PC-3 (cell line): ENCODE measurements at regions not wholly inside any gene's neighbourhood (a gene's known extent, or its start where the extent isn't known, plus 50 kb on each side); places are given as distances from the start of the nearest gene placed in this dataset.

Experiments
- ATAC-seq: fragments of 200-7000 bp; cut with Tn5 transposase; 2 replicates; pipeline ENCODE4 v1.9.1; 2020; ENCODE audit warnings: mild to moderate bottlenecking, moderate library complexity
- BruUV-seq: library from RNA; stranded (reverse); fragments of 400-500 nt; replicated peaks from 2 replicates; lab custom pipeline; 2021; lab: Mats Ljungman, UMichigan
- CTCF ChIA-PET: fragments of 300-600 bp; sonication (Branson Sonifier 250); formaldehyde crosslinking; loops from one replicate; lab custom pipeline; 2022; ENCODE audit warnings: antibody characterized with exemption; lab: Charles Lee
- POLR2A ChIA-PET: fragments of 300-600 bp; sonication (Branson Sonifier 250); formaldehyde crosslinking; loops from one replicate; lab custom pipeline; 2022; ENCODE audit warnings: antibody characterized with exemption; ENCODE audit not compliant: unreplicated experiment; lab: Charles Lee
- DNase-seq: peaks from one replicate; pipeline ENCODE4 v3.0.0-alpha.2; 2015
- H2AFZ ChIP-seq: fragments of 300-600 bp; sonication (generic); 2 replicates; pipeline ENCODE4 v1.6.0; 2016; ENCODE audit warnings: antibody characterized with exemption, low read length
- H3F3A ChIP-seq: fragments of 300-600 bp; sonication (generic); one replicate; pipeline ENCODE4 v1.6.0; 2017; ENCODE audit warnings: antibody characterized with exemption, low read length, control low read depth, mild to moderate bottlenecking; ENCODE audit not compliant: unreplicated experiment
- H3K27ac ChIP-seq: fragments of 300-600 bp; sonication (generic); 2 replicates; pipeline ENCODE4 v1.5.1; 2016; ENCODE audit warnings: mild to moderate bottlenecking, low read length
- H3K27me3 ChIP-seq: fragments of 300-600 bp; sonication (generic); 2 replicates; pipeline ENCODE4 v1.6.1; 2016; ENCODE audit warnings: low read length, mixed read lengths
- H3K36me3 ChIP-seq: fragments of 300-600 bp; sonication (generic); 2 replicates; pipeline ENCODE4 v1.6.1; 2016; ENCODE audit warnings: low read depth, mixed run types, low read length, mixed read lengths
- H3K4me1 ChIP-seq: fragments of 300-600 bp; sonication (generic); 2 replicates; pipeline ENCODE4 v1.5.1; 2016; ENCODE audit warnings: low read length; ENCODE audit not compliant: insufficient read depth
- H3K4me2 ChIP-seq: fragments of 300-600 bp; sonication (generic); 2 replicates; pipeline ENCODE4 v1.6.0; 2016; ENCODE audit warnings: low read length
- H3K4me3 ChIP-seq: fragments of 300-600 bp; sonication (generic); 2 replicates; pipeline ENCODE4 v1.5.1; 2016; ENCODE audit warnings: mild to moderate bottlenecking, low read length, mixed read lengths
- H3K79me2 ChIP-seq: fragments of 300-600 bp; sonication (generic); 2 replicates; pipeline ENCODE4 v1.6.1; 2017; ENCODE audit warnings: low read length, mixed read lengths
- H3K9ac ChIP-seq: fragments of 300-600 bp; sonication (generic); 2 replicates; pipeline ENCODE4 v1.6.0; 2016; ENCODE audit warnings: mild to moderate bottlenecking, low read length
- H3K9me2 ChIP-seq: fragments of 300-600 bp; sonication (generic); replicated peaks from 2 replicates; pipeline ENCODE4 v1.6.1; 2016; ENCODE audit warnings: mixed run types, low read length, mixed read lengths
- H3K9me3 ChIP-seq: fragments of 300-600 bp; sonication (generic); 2 replicates; pipeline ENCODE4 v1.6.1; 2016; ENCODE audit warnings: low read length, mixed read lengths
- H4K20me1 ChIP-seq: fragments of 300-600 bp; sonication (generic); 2 replicates; pipeline ENCODE4 v1.6.1; 2016; ENCODE audit warnings: low read length, mixed read lengths
- EZH2 ChIP-seq: fragments of 300-600 bp; sonication (generic); IDR thresholded peaks from one replicate; pipeline ENCODE4 v1.6.1; 2017; ENCODE audit warnings: antibody characterized with exemption, mild to moderate bottlenecking, low read length; ENCODE audit not compliant: unreplicated experiment
- EZH2phosphoT487 ChIP-seq: fragments of 300-600 bp; sonication (generic); IDR thresholded peaks from 2 replicates; pipeline ENCODE4 v1.6.1; 2018; ENCODE audit warnings: mild to moderate bottlenecking, antibody characterized with exemption, low read length, borderline replicate concordance
- intact Hi-C: fragments of 100-400 bp; cut with micrococcal nuclease; formaldehyde crosslinking; loops from 2 replicates; pipeline ENCODE4 v1.9.0; 2023
- TF ChIP-seq, protein P1 (sequence below): fragments of 300-600 bp; sonication (generic); conservative IDR thresholded peaks from 2 replicates; pipeline ENCODE4 v1.5.1; 2017; ENCODE audit warnings: antibody characterized with exemption, low read depth, mild to moderate bottlenecking, low read length

DNA sequence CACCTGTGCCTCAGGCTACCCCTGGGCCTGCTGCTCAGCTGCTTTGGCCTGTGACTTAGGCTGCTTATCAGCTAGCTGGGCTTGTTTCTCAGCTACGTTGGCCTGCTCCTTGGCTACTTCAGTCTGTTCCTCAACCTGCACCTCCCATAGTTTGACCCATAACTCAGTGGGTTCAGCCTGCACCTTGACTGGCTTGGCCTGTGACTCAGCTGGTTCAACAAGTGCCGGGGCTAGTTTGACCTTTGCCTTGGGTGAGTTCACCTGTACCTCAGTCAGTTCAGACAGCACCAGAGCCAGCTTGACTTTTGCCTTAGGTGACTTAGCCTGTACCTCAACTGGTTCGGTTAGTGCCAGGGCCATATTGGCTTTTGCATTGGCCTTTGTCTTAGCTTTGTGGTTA lies 171.2 kb downstream of the MSN start:
- Histone ChIP-seq H3F3A (no peaks in the 10 kb centered on the region), H3K4me2 (no peak overlapping the region), H3K36me3 (no peaks in the 10 kb centered on the region), H3K9me2 (no peaks in the 10 kb centered on the region), H3K9me3 (no peaks in the 10 kb centered on the region), H4K20me1 (no peaks in the 10 kb centered on the region), H3K27ac (no peak overlapping the region), H3K9ac (no peak overlapping the region), H3K4me3 (no peak overlapping the region), H2AFZ (no peak overlapping the region), H3K27me3 (no peaks in the 10 kb centered on the region), H3K4me1 (no peaks in the 10 kb centered on the region), H3K79me2 (no peaks in the 10 kb centered on the region)
- no TSS peak for BruUV-seq
- CTCF ChIA-PET, result no interaction called here
- POLR2A ChIA-PET, result no interaction called here
- no peak for DNase-seq
- ATAC-seq, result no peak
- no peak for TF ChIP-seq EZH2phosphoT487
- TF ChIP-seq EZH2, result no peak
- TF ChIP-seq, protein P1, sequence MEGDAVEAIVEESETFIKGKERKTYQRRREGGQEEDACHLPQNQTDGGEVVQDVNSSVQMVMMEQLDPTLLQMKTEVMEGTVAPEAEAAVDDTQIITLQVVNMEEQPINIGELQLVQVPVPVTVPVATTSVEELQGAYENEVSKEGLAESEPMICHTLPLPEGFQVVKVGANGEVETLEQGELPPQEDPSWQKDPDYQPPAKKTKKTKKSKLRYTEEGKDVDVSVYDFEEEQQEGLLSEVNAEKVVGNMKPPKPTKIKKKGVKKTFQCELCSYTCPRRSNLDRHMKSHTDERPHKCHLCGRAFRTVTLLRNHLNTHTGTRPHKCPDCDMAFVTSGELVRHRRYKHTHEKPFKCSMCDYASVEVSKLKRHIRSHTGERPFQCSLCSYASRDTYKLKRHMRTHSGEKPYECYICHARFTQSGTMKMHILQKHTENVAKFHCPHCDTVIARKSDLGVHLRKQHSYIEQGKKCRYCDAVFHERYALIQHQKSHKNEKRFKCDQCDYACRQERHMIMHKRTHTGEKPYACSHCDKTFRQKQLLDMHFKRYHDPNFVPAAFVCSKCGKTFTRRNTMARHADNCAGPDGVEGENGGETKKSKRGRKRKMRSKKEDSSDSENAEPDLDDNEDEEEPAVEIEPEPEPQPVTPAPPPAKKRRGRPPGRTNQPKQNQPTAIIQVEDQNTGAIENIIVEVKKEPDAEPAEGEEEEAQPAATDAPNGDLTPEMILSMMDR, result no peak
- intact Hi-C loops, result no loop called here

DNA sequence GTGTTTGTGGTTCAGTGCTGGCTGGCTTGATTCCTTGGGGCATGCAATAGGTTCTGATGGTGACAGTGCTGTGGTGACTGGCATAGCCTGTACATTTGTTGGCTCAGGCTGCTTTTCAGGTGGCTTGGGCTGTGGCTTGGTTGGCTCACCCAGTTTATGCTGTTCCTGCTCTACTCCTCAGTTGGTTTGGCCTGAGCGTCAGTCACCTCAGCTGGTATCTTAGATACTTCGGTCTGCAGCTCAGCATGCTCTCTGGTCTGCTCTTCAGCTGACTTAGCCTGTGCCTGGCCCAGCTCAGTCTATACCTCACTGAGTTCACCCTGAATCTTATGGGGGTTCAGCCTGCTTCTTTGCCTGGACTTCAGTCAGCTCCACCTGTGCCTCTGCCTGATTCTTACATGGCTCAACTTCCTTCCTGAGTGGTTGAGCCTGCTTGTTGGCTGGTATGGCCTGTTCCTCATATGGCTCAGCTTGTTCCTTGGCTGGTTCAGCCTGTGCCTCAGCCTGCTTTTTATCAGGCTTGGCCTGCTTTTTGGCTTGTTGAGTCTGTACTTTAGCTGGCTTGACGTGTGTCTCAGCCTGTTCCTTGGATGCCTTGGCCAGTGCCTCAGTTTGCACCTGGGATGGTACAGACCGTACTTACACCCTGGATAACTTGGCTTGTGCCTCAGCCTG lies 170.6 kb downstream of the MSN start:
- no peak for ATAC-seq
- no peak overlapping the region for H3K4me2 ChIP-seq
- H3K36me3 ChIP-seq, result no peaks in the 10 kb centered on the region
- H2AFZ ChIP-seq, result no peak overlapping the region
- no peaks in the 10 kb centered on the region for H3K4me1 ChIP-seq
- ChIA-PET POLR2A (no interaction called here), CTCF (no interaction called here)
- H3K9me3 ChIP-seq, result no peaks in the 10 kb centered on the region
- no peaks in the 10 kb centered on the region for H3F3A ChIP-seq
- H3K9me2 ChIP-seq, result no peaks in the 10 kb centered on the region
- H3K79me2 ChIP-seq, result no peaks in the 10 kb centered on the region
- no peak for TF ChIP-seq EZH2
- no peak for TF ChIP-seq EZH2phosphoT487
- TF ChIP-seq, protein P1, result no peak
- no peak overlapping the region for H3K27ac ChIP-seq
- no peak for DNase-seq
- H3K4me3 ChIP-seq, result no peak overlapping the region
- BruUV-seq, result no TSS peak
- intact Hi-C loops, result no loop called here
- H3K9ac ChIP-seq, result no peak overlapping the region
- no peaks in the 10 kb centered on the region for H4K20me1 ChIP-seq
- H3K27me3 ChIP-seq, result no peaks in the 10 kb centered on the region

DNA sequence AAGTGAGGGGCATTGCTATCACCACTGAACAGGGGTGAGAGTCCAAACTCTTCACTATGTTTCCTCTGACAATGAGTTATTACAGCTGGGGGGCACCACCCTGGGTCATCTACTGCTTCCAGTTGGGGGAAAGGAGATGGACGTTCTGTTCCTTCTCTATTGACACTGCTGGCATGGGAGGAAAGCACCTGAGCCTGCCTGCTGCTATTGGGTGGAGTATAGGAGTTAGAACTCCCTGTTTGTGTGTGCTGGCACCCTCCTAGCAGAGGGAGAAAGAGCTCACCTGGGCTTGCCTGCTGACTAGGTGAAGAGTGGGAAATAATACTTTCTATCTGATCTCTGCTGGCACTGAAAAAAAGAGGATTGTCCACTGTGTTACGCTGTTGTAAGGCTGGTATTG lies 163.8 kb downstream of the MSN start:
- H3K4me3 ChIP-seq, result no peak overlapping the region
- POLR2A ChIA-PET, result no interaction called here
- no peak overlapping the region for H3K4me2 ChIP-seq
- no TSS peak for BruUV-seq
- CTCF ChIA-PET, result no interaction called here
- intact Hi-C loops, result no loop called here
- ATAC-seq (no peak), DNase-seq (no peak)
- H3K36me3 ChIP-seq, result no peaks in the 10 kb centered on the region
- no peak overlapping the region for H2AFZ ChIP-seq
- no peaks in the 10 kb centered on the region for H3K4me1 ChIP-seq
- TF ChIP-seq, protein P1, result no peak
- TF ChIP-seq EZH2 (no peak), EZH2phosphoT487 (no peak)
- H3K27ac ChIP-seq, result no peak overlapping the region
- no peaks in the 10 kb centered on the region for H4K20me1 ChIP-seq
- no peaks in the 10 kb centered on the region for H3K9me2 ChIP-seq
- no peak overlapping the region for H3K9ac ChIP-seq
- no peaks in the 10 kb centered on the region for H3K9me3 ChIP-seq
- H3K79me2 ChIP-seq, result no peaks in the 10 kb centered on the region
- H3K27me3 ChIP-seq, result no peaks in the 10 kb centered on the region
- H3F3A ChIP-seq, result no peaks in the 10 kb centered on the region
